DMS 273 (cell line): ENCODE measurements at regions not wholly inside any gene's neighbourhood (a gene's known extent, or its start where the extent isn't known, plus 50 kb on each side); places are given as distances from the start of the nearest gene placed in this dataset.
A peak's percentile ranks its signal among the peaks of the same experiment; 100 is the strongest.

ENCODE experiments used
- DNase-seq: peaks from one replicate; lab custom pipeline; 2025; ENCODE audit not compliant: unreplicated experiment; lab: John Stamatoyannopoulos, UW

DNA sequence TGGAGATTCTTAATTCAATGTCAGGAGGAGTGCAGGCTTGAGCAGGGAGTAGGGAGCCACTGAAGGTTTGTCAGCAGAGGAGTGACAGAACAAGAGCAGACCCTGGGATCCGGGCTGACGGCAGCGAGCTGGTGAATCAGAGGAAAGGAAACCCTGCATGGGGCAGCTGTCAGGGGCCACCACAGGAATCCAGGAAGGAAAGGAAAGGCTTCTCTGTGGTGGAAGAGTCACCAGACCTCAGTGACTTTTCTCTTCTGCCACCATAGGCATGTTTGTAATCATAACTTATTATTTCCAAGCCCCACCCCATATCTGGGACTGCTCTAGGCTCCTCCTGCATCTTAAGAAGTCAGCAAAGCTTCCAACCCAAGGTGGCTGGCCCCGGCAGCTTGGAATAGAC, 150.9 kb downstream of the BCOR start:
- DNase-seq = no peak

- no peak for DNase-seq
Observed at GRCh38 chrX:39948582-39948981, 149.2 kb downstream of the BCOR start.

DNA sequence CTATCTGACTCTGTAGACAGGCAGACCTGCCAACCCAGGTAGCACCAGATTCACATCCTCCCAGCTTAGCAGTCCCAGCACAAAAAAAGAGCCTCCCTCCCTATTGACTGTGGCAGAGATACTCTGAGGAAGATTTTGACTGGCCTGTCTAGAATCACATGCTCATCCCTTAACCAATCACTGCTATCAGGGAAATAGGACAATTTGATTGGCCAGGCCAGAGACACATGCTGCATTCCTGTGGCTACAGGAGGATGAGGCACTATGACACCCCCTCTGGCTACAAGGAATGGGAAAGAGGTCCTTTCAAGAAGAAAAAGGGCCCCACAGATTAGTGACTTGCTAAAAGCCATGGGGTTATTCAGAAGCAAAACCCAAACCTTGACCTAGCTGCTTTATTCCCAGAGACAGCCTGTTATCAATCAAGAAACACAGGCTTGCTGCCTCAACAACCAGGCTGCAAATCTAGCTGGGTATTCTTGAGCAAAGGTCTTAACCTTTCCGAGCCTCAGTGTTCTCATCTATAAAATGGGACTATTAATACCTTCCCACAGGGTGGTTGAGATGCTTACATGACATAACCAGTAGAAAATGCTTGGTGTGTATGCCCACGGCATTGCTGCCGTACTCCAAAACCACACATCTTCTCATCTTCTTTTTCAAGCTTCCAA, 147.6 kb downstream of the BCOR start:
- no peak for DNase-seq

DNA sequence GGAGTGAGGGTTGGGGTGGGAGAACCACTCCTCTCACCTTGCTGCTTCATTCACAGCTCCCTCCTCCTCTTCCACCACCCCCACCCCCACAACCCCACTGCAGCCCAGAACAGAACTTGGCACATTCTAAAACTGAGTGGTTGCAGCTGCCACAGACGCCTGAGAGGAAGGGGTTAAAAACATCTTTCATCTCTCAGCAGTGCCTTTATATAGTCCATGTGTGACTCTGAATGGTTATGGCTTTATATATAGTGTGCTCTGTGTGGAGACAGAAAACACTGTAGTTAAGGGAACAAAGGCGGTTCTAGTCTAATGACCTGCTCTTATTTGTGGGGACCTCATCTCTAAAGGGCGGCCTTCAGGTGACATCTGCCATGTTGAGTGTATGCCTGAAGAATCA, 144.8 kb downstream of the BCOR start:
- DNase-seq = no peak

DNA sequence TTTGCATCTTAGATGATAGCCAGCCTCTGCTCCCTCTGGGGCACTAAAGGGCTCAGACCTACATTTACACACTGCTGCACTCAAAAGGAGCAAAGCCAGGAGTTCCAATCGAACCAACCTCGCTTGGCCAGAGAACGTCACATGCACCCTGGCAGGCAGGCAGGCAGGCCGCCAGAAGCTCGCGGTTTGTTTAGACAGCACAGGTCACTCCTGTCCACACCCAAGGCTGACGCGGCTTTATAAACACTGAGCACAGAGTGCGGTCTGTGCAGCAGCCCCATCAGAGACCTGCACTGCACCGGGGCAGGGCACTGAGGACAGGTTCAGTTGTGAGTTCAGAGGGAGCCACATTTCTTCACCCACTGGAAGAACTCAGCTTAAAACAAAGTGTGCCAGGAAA, 143.9 kb downstream of the BCOR start:
- no peak for DNase-seq

DNA sequence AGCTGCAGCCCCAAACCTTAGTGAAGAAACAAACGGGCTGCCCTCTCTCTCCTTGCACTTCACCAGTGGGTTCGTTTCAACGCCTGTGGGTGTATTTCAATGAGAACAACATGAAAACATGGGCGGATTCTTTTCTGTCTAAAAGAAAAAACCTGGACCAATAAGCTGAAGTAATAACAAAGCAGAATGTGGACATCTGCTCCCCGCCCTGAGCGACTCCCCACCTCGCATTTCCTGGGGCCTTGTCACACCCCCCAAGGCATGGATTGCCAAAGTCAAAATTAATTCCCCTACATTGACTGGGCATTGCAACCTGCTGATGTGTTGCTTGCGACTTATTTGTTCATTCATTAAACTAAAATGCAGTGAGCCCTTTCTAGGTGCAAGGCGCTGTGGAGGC, 142.9 kb downstream of the BCOR start:
- DNase-seq = no peak

- DNase-seq = peak; percentile 43
Observed at GRCh38 chrX:39955625-39956024, 142.1 kb downstream of the BCOR start.

DNA sequence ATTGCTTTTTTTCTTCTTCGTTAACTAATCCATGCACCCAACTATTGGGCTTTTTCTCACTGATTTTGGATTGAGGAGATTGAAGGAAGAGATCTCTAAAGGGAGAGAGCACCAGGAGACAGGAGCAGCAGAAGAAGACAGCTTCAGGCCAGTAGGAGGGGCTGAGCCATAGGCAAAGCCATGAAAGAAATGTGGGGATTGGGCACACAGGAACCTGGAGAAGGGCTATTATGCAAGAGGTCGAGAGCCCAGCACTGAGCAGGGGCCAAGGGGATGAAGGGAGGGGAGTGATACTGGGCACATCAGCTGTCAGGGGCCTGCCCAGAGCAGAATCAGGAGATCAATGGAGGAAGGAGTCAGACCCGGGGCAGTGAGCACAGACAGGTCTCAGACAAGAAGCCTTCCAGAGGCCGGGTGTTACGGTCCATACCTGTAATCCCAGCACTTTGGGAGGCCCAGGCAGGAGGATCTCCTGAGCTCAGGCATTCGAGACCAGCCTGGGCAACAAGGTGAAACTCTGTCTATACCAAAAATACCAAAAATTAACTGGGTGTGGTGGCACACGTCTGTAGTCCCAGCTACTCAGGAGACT, 140.9 kb downstream of the BCOR start:
- no peak for DNase-seq

- DNase-seq = no peak
Observed at GRCh38 chrX:39957816-39958566, 139.8 kb downstream of the BCOR start.

- no peak for DNase-seq
Observed at GRCh38 chrX:39958850-39959249, 138.9 kb downstream of the BCOR start.

- no peak for DNase-seq
Observed at GRCh38 chrX:39960219-39960618, 137.5 kb downstream of the BCOR start.

DNA sequence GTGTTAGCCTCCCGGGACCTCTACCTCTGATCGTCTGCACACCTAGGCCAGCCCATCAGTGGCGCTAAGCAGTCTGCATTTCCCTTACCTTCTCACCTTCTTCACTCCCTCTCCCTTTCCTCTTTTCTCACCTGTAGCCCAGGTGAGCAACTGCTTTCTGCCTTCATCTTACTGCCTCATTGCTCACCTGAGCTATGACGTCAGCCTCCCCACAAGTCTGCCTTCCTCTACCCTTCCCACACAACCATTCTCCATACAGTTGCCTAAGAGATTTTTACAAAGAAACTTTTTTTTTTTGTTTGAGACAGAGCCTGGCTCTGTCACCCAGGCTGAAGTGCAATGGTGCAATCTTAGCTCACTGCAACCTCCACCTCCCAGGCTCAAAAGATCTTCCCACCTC, 136.3 kb downstream of the BCOR start:
- no peak for DNase-seq

DNA sequence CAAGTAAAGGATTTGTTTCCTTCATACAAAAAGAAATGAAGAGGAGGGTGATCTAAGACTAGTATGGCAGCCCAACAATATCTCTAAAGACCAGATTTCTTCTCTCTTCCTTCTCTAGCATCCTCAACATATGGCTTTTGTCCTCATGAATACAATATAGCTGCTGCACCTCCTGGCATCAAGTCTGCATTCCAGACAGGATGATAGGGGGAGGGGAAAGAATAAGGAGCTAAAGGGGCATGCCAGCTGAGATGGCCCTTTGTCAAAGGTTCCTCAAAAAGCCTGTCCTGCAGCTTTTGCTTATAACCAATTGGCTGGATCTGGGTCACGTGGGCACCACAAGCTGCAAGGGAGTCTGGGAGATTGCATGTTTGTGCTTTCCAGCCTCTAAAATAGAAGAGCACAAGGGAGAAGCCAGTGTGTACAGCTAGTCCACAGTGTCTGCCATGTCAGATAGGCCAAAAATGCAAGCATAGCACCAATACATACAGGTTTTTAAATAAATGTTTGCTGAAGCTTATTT, 132.6 kb downstream of the BCOR start:
- no peak for DNase-seq

DNA sequence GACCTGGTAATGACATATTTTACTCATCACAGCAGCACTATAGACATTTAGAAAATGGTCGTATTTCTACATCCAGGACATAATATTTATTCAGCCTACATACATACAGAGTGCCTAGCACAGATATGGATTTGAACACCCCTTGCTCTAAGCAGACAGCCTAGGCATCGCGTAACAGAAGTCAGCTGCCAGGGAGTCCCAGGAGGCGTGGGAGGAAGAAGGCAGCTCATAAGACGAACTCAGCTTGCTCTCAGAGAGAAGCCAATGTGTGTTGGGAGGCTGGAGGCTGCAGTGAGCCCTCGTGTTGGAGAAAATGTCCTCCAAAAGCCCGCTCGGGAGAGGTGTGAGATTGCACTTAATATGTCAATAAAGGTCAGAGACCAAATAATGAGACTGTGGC, 131.6 kb downstream of the BCOR start:
- no peak for DNase-seq

GRCh38 chrX:39967348-39967747, 130.4 kb downstream of the BCOR start:
- DNase-seq = peak; percentile 45

DNA sequence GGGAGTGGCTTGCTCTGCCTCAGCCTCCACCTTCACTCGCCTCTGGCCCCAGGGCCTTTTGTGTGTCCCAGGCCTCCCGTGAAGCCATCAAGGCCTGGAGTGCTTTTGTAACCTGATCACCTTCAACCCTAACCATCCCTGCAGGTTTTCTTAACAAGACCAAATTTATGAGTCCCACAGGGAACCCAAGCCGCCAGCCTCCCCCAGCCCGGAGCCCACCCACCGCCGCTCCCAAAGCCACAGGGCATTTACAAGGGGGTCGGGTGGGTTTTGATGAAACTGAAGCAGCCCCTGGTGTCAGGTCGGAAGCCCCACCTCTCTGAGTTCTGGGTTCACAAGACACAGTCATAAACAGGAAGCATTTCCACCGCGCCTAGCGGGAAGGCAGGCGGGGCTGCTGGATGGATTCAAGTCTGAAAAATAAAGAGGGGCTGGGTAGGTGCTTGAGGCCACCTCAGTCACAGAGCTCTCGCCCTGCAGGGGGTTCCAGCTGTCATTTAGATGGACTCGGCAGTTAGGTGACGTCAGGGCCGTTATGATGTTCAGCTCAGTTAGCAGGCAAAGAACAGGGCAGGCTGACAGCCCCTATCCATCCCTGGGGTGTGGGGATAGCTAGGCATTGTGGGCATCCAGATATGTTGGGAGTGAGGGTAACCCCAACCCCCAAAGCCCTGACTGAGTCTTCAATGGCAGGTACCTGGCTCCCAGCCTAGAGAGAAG, 128.5 kb downstream of the BCOR start:
- DNase-seq = peak; percentile 65

DNA sequence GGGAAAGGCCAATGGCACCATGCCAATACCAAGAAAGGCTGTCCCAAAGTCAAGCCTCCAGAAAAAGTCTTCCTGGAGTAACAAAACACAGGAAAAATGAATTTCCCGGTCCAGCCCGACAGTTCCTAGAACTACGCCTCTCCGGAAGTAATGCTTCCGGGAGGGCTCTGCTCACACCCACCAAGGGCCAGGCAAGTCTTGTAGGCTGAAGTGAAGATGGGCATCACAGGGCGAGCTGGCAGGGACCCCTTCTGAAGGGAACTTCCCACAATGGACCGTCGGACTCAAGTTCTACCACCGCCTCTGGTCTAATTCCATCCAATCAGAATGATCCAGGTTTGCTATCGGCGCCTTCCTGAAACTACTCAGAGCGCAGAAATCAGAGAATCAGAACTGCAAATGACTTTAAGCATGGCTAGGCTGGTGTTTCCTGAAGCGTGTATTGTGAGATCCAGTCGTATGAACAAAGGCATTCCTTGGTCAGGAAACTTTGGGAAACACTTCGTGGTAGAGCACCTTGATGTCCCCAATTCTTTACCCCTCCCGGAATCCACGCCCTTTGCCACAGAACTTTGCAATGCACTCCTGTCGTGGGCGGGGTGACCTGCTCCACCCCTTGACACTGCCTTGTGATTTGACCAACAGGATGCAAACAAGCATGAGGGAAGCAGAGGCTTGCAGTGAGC, 127.8 kb downstream of the BCOR start:
- DNase-seq = no peak

GRCh38 chrX:39971760-39972159, 126.0 kb downstream of the BCOR start:
- no peak for DNase-seq

DNA sequence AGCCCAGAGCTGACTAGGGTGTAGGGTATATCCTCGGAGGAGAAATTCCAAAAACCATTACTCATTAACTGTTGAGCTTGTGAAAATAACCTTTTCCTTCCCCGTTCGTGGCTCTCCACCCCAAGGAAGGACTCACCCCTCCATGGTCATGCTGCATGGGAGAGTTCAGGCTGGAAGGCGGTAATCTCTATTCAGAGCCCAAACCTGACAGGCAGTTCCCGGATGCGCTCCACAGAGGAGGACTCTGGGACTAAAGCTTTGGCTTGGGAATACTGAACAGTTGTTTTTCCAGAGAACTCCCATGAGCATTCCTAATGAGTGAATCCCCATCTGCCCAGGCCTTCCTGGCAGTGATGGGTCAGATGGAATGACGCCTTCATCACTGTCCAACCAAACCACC, 125.4 kb downstream of the BCOR start:
- DNase-seq = peak; percentile 36

DNA sequence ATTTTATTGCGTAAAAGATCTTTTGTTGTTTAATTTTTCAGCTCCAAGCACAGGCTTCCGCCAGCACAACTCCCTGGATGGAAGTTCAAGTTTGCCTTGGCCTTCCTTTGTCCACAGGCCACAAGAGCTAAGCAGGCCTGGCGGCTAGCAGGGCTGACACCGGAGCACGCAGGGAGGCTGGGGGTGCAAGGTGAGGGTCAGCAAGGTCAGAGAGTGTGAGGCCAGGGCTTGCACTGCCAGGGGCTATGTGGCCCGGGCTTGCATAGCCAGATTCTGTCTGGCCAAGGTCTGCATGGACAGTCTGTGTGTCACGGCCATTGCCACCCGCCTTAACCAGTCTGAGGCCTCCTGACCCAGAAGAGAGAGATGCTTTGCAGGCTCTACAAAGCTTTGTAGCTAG, 123.9 kb downstream of the BCOR start:
- no peak for DNase-seq

DNA sequence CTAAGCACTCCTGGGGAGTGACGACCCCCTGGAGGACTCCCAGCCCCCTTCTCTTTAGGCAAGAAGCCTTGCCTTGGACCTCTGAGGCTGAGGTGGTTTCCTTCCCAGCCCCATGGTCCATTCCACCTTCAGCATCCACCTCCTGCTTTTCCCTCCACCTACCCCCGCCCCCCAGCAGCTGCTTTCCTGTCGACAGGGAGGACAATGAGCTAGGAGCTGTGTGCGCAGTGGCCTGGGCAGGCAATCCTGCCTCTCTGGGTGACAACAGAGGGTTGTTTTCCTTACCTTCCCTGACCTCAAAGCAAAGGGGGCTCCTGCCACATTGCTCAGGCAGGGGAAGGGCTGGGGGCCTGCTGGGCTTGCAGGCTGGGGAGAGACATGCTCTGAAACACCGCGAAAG, 123.5 kb downstream of the BCOR start:
- no peak for DNase-seq
